WERI-Rb-1 (cell line): ENCODE measurements at regions not wholly inside any gene's neighbourhood (a gene's known extent, or its start where the extent isn't known, plus 50 kb on each side); places are given as distances from the start of the nearest gene placed in this dataset.

Experiments used
- DNase-seq: peaks from one replicate; pipeline ENCODE4 v3.0.0-alpha.2; 2020
- H3K27ac ChIP-seq: fragments of 250-450 bp; sonication (Bioruptor Pico); 2 replicates; pipeline ENCODE4 v1.5.1; 2020; ENCODE audit warnings: mild to moderate bottlenecking, moderate library complexity
- H3K27me3 ChIP-seq: fragments of 250-450 bp; sonication (Bioruptor Pico); 2 replicates; pipeline ENCODE4 v1.5.1; 2021; ENCODE audit warnings: mild to moderate bottlenecking, low read depth, moderate library complexity; ENCODE audit not compliant: insufficient read depth, severe bottlenecking
- H3K36me3 ChIP-seq: fragments of 250-450 bp; sonication (Bioruptor Pico); 2 replicates; pipeline ENCODE4 v1.5.1; 2020; ENCODE audit warnings: mild to moderate bottlenecking, moderate library complexity
- H3K4me3 ChIP-seq: 2 replicates; pipeline ENCODE4 v1.5.1; 2011; ENCODE audit warnings: low read depth, mild to moderate bottlenecking, control low read depth, low read length
- H3K9me3 ChIP-seq: fragments of 250-450 bp; sonication (Bioruptor Pico); 2 replicates; pipeline ENCODE4 v1.5.1; 2021; ENCODE audit warnings: mild to moderate bottlenecking, moderate library complexity; ENCODE audit not compliant: severe bottlenecking
- CTCF ChIP-seq: IDR thresholded peaks from 2 replicates; pipeline ENCODE4 v1.5.1; 2011; ENCODE audit warnings: low read depth, mild to moderate bottlenecking, control low read depth, inconsistent platforms, low read length

- Histone ChIP-seq H3K36me3 (no peaks in the 10 kb centered on the region), H3K9me3 (no peaks in the 10 kb centered on the region), H3K4me3 (no peak overlapping the region), H3K27me3 (no peaks in the 10 kb centered on the region), H3K27ac (no peak overlapping the region)
- peak; percentile 30 for DNase-seq
- peak; percentile 41; the same call in 1 of the 2 replicates for TF ChIP-seq CTCF
Observed at GRCh38 chr18:10194592-10194991, 259.8 kb upstream of the APCDD1 start.

DNA sequence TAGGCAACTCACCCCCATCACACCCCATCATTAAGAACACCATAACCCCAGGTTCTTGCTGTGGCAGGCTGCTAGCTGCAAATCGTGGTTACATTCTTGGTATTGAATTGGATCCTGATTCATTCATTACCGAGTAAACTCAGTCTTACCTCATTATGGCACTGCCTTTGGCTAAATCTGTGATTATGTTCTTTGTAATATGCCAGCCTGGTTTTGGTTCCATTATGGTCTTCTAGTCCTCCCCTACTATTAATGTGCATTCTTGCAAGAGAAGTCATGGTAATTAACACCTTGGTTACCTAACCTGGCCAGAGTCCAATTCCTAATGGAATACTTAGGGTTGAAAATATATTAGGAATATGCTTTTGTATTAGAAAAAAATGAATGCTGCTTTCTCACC lies 258.9 kb upstream of the APCDD1 start:
- TF ChIP-seq CTCF = no peak
- H3K27ac ChIP-seq = no peak overlapping the region
- no peaks in the 10 kb centered on the region for H3K9me3 ChIP-seq
- no peak for DNase-seq
- H3K4me3 ChIP-seq = no peak overlapping the region
- H3K27me3 ChIP-seq = no peaks in the 10 kb centered on the region
- H3K36me3 ChIP-seq = no peaks in the 10 kb centered on the region

DNA sequence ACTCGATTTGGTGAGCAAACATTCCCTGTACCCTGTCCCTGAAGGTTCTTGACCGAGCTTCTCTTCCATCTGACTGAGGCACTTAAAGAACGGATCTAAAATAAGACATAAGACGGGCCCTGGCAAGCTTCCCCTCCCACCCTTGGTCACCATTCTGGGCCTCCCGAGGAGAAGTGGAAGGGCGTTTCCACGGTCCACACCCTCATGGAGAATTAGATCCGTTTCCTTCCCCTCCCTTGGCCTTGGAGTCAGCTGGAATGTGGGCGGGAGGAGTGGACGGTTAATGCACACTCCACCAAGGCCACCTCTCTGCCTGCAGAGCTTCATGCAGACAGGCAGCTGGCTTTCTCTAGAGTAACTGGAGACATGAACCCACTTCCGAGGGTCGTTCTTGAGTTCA lies 257.3 kb upstream of the APCDD1 start:
- no peak for TF ChIP-seq CTCF
- no peak overlapping the region for H3K4me3 ChIP-seq
- H3K27me3 ChIP-seq = no peaks in the 10 kb centered on the region
- no peaks in the 10 kb centered on the region for H3K9me3 ChIP-seq
- DNase-seq = no peak
- no peaks in the 10 kb centered on the region for H3K36me3 ChIP-seq
- no peak overlapping the region for H3K27ac ChIP-seq

GRCh38 chr18:10201226-10201625 lies 253.2 kb upstream of the APCDD1 start:
- no peaks in the 10 kb centered on the region for H3K27me3 ChIP-seq
- no peak for DNase-seq
- no peak overlapping the region for H3K27ac ChIP-seq
- no peak overlapping the region for H3K4me3 ChIP-seq
- H3K36me3 ChIP-seq = no peaks in the 10 kb centered on the region
- no peaks in the 10 kb centered on the region for H3K9me3 ChIP-seq
- no peak for TF ChIP-seq CTCF

DNA sequence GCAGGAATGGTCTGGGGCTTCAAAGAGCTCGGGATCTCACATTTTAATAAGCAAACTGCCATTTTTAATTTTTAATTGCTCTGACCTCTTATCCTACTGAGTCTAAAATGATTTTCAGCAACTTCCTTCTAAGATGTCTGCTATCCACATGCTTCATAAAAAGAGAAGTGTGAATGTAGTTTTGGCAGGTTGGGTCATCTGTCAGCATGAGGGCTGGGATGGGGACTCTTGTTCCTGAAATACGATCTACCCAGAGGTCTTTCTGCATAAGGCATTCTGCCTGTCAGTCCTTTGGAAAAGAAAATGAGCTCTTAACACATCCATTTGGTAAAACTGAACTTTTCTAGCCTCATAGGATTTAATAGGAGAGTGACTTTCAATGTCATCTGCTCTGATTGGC lies 252.8 kb upstream of the APCDD1 start:
- no peak overlapping the region for H3K27ac ChIP-seq
- no peak for TF ChIP-seq CTCF
- H3K36me3 ChIP-seq = no peaks in the 10 kb centered on the region
- no peak overlapping the region for H3K4me3 ChIP-seq
- H3K27me3 ChIP-seq = no peaks in the 10 kb centered on the region
- no peak for DNase-seq
- H3K9me3 ChIP-seq = no peaks in the 10 kb centered on the region

DNA sequence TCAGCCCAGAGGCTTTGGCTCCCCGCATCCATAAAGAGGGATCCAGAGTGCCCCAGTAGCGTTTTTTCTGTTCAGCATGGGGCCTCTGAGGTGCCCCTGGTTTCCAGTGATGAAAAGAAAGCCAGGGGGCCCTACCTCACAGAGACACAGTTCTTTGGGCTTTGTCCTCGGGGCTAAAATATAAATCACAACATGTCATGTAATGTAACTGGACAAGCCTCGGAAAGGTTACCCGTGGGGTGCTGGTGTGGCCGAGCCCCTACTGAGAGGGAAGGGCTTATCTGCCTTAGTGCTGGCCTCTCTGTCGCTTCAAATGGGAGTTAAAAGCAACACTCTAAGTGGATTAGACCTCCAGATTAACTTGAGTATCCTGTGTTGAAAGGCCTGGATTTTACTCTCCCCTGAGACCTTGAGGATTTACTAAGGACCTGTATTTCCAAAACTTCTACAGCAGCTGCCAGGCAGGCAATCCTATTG lies 251.6 kb upstream of the APCDD1 start:
- Histone ChIP-seq H3K27ac (no peak overlapping the region), H3K9me3 (no peaks in the 10 kb centered on the region), H3K36me3 (no peaks in the 10 kb centered on the region), H3K27me3 (no peaks in the 10 kb centered on the region), H3K4me3 (peak overlapping the region; percentile 11)
- peak; percentile 82 for DNase-seq
- TF ChIP-seq CTCF = no peak
